ENCODE measurements at regions not wholly inside any gene's neighbourhood (a gene's known extent, or its start where the extent isn't known, plus 50 kb on each side); places are given as distances from the start of the nearest gene placed in this dataset.
A peak's percentile ranks its signal among the peaks of the same experiment; 100 is the strongest.

DNA sequence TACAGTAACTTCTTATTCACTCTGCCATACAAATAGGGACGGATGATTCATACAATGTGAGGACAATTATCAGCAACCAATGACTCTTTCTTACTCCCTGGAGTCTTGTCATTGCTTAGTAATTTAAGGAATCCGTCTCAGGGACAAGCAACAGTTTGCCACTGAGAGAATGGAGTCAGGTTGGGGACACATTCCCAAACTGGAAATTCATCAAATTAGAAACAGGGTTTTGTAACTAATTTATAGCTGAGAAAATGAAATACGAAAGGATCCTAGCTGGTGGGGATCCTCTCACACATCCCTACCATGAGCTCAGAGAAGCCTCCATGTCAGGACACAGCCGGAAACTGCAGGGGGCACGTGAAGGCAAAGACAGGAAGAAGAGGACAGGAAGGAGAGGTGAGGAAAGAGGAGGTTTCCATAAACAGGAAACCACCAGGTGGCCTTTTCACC is 50.4 kb upstream of the KDR start:
- DNase-seq, result no peak

GRCh38 chr4:55176497-55176896 is 51.1 kb upstream of the KDR start:
- DNase-seq, result no peak

GRCh38 chr4:55177461-55177860 is 52.1 kb upstream of the KDR start:
- DNase-seq, result no peak

DNA sequence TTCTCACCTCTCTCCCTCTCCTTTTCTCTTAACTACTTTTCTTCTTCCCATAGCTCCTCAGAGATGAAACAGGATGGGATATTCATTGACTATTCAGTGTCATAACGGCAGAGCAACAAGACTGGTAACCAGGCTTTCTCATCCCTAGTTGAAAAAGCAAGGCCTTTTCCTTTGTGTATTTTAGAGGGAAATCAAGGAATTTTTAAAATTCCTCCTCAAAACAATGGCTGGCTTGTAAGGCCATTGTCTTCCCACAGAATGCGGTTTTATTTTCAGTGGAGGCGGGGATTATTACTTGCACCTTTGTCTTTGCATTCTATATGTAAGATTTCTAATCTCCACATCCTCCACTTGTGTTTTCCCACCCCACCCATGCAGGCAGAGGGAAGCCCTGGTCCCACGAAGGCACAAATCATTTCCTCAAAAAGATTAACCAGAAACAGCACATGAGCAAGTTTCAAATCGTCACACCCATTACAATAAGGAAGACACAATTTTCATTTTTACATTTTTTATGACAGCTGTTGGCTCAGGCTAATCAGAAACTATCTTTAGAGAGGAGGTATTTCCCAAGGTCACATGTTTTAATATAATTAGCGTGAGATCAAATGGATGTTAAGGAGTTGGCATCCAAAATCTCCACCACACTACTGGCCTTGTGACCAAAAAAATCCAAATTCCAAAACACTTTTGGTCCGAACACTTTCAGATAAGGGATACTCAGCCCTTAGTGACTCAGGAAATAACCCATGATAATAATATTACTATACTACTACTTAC is 53.0 kb upstream of the KDR start:
- no peak for DNase-seq

DNA sequence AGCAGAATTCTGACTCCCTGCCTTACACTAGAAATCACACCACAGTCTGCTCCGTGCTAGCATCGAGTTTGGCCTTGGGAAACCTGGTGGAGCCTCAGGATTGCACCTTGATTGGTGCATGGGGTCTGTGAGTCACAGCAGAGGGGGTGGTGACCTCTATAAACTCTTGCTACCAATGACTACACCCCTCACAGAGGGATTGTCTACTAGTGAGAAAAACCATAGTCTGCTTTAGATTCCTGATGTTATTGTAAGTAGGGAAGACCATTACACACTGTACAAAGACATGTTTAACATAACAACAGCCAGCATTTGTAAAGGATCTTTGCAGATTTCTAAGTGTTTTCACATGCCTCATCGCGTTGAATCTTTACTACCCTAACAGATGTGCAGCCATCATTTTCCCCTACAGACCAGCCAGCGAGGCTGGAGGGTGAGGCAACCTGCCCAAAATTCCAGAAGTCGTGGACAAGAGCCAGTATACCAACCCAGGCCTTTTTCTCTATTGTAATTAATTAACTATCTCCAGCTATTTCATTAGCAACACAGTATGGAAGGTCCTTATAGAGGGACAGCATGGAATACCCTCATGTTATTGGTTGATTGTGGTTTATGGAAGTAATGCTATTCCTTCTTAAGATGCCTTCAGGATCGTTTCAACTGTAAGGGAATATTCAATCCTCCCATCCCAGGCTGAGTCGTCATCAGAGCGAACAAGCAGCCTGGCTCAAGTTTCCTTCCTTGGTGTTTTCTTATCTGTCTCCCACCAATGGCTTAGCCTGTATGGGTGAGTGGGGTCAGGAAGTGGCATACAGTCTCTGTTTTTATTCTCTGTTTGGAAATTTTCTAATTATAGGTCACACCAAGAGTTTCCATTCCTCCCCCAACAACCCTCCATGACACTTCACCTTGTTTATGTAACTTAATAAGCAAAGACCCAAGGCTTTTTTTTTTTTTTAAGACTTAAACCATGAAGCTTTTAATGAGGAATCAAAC is 55.9 kb upstream of the KDR start:
- no peak for DNase-seq

DNA sequence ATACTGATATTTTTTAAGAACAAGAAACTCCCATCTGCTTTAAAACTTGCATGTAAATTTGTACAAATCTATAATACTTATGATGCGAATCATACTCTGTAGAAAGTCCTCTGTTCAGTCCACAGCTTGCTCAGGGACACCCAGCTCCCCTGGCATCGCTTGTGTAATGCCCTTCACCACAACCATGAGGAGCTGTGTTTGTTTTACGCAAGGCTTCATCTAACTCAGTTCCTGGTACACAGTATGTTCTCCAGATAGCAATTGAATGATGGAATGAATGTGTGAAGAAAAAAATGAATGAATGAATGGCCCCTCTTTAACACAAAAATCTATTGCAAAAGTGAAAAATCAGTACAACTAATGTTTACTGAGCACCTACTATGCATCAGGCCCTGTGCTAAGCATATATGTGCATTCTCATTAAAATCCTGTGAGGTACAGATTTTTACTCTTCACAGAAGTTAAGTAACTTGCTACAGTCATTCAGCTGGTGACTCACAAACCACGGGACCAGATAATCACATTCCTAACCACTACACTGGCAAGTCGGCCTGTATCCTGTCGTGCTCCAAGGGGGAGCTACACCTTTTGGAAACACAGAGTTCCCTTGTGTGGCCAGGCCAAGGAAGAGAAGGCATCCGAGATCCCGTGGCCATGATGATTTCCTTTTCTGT is 58.7 kb upstream of the KDR start:
- DNase-seq, result no peak

DNA sequence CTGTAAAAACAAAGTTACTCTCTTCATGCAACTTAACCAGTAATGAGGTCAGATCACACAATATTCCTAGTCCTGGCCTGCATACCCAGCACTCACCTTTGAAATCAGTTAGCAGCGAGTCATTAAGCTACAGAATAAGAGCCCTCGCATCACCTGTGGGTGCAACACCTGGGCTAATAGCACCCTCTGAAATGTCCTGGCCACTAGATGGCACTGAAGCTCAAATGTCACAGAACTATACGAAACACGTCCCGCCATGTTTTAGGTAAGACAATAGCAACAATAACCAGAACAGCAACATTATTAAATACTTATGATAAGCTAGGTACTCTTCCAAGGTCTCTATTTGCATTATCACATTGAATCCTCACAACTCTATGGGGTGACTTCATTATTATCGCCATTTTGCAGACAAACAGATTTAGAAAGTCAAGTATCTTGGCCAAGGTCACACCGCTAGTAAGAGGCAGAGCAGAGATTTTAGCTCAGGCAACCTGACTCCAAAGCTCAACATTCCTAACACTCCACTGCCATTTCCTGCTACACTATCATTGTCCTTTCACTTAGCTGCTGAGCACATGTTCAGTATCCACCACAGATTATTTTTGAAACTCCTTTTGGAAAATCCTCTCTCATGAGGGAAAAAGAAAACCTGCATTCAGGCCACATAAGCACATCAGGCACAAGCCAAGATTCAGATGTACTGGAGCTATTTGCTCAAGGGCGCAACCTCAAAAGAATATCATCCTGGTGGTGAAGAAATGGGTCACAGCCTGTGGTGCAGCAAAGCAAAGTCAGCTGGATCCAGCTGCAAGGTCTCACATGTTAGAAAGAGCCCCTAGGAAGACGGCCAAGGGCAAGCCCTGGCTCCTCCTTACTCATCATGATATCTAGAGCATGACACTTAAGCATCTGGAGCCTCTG is 59.5 kb upstream of the KDR start:
- DNase-seq, result peak; percentile 53

DNA sequence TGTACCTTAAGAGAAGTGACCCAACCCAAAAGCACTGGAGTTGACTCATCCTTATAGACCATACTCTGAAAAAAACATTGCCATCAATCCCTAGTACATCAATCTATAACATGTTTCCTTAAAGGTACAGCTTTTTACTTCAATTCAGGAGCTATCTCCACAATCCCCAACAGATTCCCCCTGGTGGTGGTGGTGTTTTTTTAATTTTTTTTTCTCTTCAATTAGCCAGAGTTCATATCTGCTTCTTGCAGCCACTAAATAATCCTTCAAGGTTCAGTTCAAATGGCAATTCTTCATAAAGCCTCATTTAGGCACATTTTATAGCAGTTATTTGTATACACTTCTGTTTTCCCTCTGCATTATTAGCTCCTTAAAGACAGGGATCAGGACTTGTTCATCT is 60.7 kb upstream of the KDR start:
- DNase-seq, result no peak

GRCh38 chr4:55186700-55187099 is 61.3 kb upstream of the KDR start:
- DNase-seq, result no peak

DNA sequence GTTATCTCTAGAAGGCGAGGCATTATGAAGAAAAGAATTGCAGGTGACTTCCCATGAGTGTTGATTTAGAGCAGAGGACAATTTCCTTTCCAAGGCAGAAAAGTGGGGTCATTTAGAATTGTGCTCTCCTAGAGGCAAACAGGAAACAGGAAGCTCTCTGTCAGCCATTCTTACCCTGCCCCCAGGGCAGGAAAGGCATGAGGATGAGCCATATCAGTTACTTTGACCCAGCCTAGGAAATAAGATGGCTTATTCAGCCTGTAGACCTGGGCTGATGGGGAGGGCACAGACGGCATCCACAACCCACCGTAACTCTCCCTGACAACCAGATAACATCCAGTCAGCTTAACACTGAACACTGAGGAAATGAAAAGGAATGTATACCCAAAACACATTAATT is 88.8 kb upstream of the KDR start:
- no peak for DNase-seq

- DNase-seq, result no peak
Measured at GRCh38 chr4:55215087-55215486, 89.7 kb upstream of the KDR start.

DNA sequence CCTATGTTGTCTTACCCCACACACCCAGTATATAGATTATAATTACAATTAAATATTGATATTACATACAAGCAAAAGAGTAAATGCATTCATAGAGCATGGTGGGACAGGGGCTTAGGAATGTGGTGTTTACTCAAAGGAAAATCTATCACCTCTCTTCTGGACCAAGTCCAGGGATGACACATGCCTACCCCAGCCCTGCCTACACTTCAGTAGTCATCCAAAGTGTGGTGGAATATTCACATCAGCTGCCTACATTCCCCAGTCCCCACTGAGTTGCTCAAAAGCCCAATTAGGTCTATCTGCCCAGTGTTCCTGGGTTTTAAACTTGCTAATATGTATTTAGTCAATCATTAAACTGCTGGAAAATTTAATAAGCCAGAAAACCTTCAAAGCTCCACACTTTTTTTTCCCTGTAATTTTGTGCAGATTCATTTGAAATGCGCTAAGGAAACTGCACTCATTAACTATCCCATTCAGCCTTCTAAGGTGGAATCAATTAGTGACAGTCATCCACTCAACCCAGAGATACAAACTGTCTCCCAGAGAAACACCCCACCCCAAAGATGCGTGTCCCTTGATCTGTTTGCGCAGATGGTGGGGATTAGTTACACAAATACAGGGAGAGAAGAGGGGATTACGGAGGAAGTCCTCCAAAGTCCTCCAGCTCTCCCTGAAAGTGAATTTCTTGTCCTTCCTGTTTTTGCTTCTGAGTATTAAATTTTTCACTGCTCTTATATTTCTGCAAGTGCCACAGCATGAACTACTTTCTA is 91.7 kb upstream of the KDR start:
- DNase-seq, result no peak

GRCh38 chr4:55218041-55218440 is 92.6 kb upstream of the KDR start:
- no peak for DNase-seq

DNA sequence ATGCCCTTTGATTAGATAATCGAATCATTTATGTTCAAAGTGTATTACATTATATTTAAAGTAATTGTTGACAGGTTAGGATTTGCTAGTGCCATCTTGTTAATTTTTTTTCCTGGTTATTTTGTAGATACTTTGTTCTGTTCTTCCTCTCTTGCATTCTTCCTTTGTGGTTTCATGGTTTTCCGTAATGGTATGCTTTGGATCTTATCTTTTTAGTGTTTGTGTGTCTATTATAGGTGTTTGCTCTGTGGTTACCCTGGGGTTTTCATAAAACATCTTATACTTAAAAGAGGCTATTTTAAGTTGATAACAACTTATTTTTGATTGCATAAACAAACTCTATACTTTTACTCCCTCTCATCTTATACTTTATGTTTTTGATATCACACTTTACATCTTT is 108.2 kb upstream of the SRD5A3 start:
- no peak for DNase-seq

DNA sequence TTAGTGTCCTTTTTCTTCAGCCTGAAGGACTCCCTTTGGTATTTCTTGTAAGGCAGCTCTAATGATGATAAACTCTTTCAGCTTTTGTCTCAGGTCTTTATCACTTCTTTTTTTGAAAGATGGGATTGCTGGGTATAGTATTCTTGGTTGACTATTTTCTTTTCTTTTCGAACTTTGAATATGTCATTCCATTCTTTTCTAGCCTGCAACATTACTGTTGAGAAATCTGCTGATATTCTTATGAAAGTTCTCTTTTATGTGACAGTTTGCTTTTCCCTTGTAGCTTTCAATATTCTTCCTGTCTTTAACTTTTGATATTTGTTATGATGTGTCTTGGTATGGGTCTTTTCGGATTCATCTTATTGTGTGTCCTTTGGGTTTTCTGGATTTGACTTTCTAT is 107.6 kb upstream of the SRD5A3 start:
- DNase-seq, result no peak

DNA sequence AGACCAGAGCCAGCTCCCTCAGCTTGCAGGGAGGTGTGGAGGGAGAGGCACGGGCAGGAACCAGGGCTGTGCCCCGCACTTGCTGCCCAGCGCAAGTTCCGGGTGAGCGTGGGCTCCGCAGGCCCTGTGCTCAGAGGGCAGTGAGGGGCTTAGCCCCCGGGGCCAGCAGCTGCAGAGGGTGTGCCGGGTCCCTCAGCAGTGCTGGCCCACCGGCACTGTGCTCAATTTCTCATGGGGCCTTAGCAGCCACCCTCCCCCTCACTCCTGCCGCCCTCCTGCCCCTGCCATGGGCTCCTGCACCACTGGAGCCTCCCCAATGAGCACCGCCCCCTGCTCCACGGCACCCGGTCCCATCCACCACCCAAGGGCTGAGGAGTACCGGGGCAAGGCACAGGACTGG is 104.6 kb upstream of the SRD5A3 start:
- no peak for DNase-seq

- DNase-seq, result no peak
Measured at GRCh38 chr4:55242506-55242905, 103.5 kb upstream of the SRD5A3 start.

DNA sequence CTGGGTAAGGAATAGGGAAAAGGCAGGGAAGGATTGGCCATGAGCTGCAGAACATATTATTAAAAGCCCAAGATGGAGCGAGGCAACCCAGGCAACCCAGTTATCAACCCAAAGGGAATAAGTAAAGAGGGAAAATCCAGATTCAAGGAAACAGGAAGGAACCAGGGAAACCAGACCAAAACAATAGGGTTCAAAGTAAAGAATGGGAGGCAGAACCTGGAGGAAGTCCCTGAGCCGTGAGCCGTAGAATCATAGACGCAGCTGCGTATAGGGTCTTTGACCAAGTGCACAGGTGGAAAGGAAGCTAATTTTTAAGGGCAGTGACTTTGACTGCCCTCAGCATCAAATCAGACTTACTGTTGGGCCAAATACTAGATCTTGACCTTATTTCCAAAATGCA is 98.5 kb upstream of the SRD5A3 start:
- no peak for DNase-seq

GRCh38 chr4:55248756-55249155 is 97.3 kb upstream of the SRD5A3 start:
- no peak for DNase-seq

- no peak for DNase-seq
Measured at GRCh38 chr4:55249476-55249875, 96.6 kb upstream of the SRD5A3 start.

- no peak for DNase-seq
Measured at GRCh38 chr4:55251342-55251741, 94.7 kb upstream of the SRD5A3 start.

GRCh38 chr4:55251896-55252295 is 94.1 kb upstream of the SRD5A3 start:
- no peak for DNase-seq
